H1 (cell line): ENCODE measurements at regions not wholly inside any gene's neighbourhood (a gene's known extent, or its start where the extent isn't known, plus 50 kb on each side); places are given as distances from the start of the nearest gene placed in this dataset.

Source experiments
- CTCF ChIP-seq, 3 experiments: IDR thresholded peaks; 1 replicate in 2 of 3; 2 replicates in 1 of 3; pipeline versions ENCODE4 v1.5.1 to v1.6.1; 2011; ENCODE audit warnings: low read length in 3 of 3, mild to moderate bottlenecking in 3 of 3, inconsistent platforms in 2 of 3, low read depth in 1 of 3, moderate library complexity in 1 of 3; ENCODE audit not compliant: insufficient read depth in 1 of 3; ENCODE audit errors: control extremely low read depth in 1 of 3
- EGR1 ChIP-seq: IDR thresholded peaks from 2 replicates; pipeline ENCODE4 v1.6.1; 2011; ENCODE audit warnings: low read depth, low read length, borderline replicate concordance
- EZH2 ChIP-seq: fragments of 200-600 bp; sonication (generic); IDR thresholded peaks from 2 replicates; pipeline ENCODE4 v1.7.1; 2012; ENCODE audit warnings: low read depth, mild to moderate bottlenecking, moderate library complexity, low read length, inconsistent platforms; ENCODE audit not compliant: severe bottlenecking
- JUN ChIP-seq: IDR thresholded peaks from 2 replicates; pipeline ENCODE4 v1.6.1; 2011; ENCODE audit warnings: low read depth, mild to moderate bottlenecking, improper control_type of control experiment, low read length
- NANOG ChIP-seq: IDR thresholded peaks from 2 replicates; pipeline ENCODE4 v1.6.1; 2011; ENCODE audit warnings: low read length, low read depth, mild to moderate bottlenecking, inconsistent platforms; ENCODE audit not compliant: insufficient read depth, poor library complexity, severe bottlenecking
- NRF1 ChIP-seq: IDR thresholded peaks from 2 replicates; pipeline ENCODE4 v1.6.1; 2011; ENCODE audit warnings: mild to moderate bottlenecking, low read depth, low read length, improper control_type of control experiment
- POLR2A ChIP-seq, 2 experiments: IDR thresholded peaks; 1 replicate in 1 of 2; 2 replicates in 1 of 2; pipeline ENCODE4 v1.6.1; 2011; ENCODE audit warnings: low read depth in 2 of 2, low read length in 2 of 2, mild to moderate bottlenecking in 2 of 2; ENCODE audit errors: control extremely low read depth in 1 of 2
- SP2 ChIP-seq: IDR thresholded peaks from 2 replicates; pipeline ENCODE4 v1.6.1; 2012; ENCODE audit warnings: mild to moderate bottlenecking, low read length, inconsistent platforms
- USF2 ChIP-seq: IDR thresholded peaks from 2 replicates; pipeline ENCODE4 v1.6.1; 2011; ENCODE audit warnings: low read length, improper control_type of control experiment
- TF ChIP-seq, protein P1 (sequence below): IDR thresholded peaks from 2 replicates; pipeline ENCODE4 v1.6.1; 2012; ENCODE audit warnings: inconsistent platforms

DNA sequence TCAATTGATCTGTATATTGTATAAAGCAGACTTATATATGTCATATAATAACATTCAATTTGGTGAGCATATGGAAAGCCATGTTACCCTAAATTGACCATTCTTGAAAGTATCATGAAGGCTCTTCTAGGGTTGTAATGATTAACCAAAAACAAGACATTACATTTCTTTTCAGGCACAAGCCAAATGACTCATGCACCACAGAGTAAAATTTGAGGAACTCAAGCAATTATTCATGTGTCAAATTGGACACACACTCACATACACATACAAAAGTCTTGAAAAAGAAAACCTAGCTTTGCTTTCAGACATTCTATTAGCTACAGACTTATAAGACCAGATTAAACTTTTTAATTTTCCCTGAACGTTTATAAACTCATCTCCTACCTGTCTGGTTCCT lies 146.5 kb upstream of the PCDH18 start:
- no peak for TF ChIP-seq CTCF (IDR thresholded peaks at IDR 0.05; ENCODE audit: control extremely low read depth in 1 of 3, insufficient read depth in 1 of 3, low read depth in 1 of 3, low read length in 3 of 3)
- TF ChIP-seq, protein P1, sequence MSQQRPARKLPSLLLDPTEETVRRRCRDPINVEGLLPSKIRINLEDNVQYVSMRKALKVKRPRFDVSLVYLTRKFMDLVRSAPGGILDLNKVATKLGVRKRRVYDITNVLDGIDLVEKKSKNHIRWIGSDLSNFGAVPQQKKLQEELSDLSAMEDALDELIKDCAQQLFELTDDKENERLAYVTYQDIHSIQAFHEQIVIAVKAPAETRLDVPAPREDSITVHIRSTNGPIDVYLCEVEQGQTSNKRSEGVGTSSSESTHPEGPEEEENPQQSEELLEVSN, result no peak
- no peak for TF ChIP-seq NANOG
- no peak for TF ChIP-seq EGR1
- no peak for TF ChIP-seq EZH2
- no peak for TF ChIP-seq POLR2A (IDR thresholded peaks at IDR 0.05; ENCODE audit: control extremely low read depth in 1 of 2, low read depth in 2 of 2, low read length in 2 of 2)
- no peak for TF ChIP-seq SP2
- no peak for TF ChIP-seq USF2
- no peak for TF ChIP-seq NRF1
- TF ChIP-seq JUN, result no peak
